ENCODE measurements at regions not wholly inside any gene's neighbourhood (a gene's known extent, or its start where the extent isn't known, plus 50 kb on each side); places are given as distances from the start of the nearest gene placed in this dataset.
A peak's percentile ranks its signal among the peaks of the same experiment; 100 is the strongest.

DNA sequence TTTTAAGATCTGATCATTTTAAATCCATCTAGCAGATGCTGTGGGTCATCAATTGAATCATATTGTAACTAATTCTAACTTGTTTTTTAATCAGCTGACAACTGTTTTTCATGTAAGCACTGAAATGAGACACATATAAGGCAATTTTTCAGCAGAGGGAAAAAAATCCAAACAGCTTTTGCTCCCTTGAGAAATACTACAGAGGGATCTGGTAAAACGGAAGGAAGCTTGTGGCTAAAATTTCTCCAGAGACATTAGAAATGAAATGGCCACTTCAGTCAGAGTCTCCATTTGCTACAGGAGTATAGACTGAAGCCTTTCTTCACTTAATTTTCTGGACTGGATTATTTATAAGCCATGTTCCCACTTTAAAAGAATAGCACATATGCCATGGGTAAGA is 385.9 kb downstream of the MAN2A1 start:
- DNase-seq (no peak), ATAC-seq (no peak)
- Mint-ChIP-seq H3K27me3 (no peaks in the 10 kb centered on the region), H3K36me3 (ENCODE audit: low read depth) (peaks cover 14% of the 10 kb centered on the region), H3K4me3 (no peak overlapping the region), H3K4me1 (peaks cover 10% of the 10 kb centered on the region), H3K27ac (no peak overlapping the region), H3K9me3 (peaks cover 37% of the 10 kb centered on the region)

GRCh38 chr5:110077147-110077546 is 387.4 kb downstream of the MAN2A1 start:
- peaks cover 10% of the 10 kb centered on the region for H3K4me1 Mint-ChIP-seq
- H3K27me3 Mint-ChIP-seq: no peaks in the 10 kb centered on the region
- peaks cover 25% of the 10 kb centered on the region for H3K9me3 Mint-ChIP-seq
- H3K4me3 Mint-ChIP-seq: no peak overlapping the region
- H3K27ac Mint-ChIP-seq: no peak overlapping the region
- DNase-seq: no peak
- H3K36me3 Mint-ChIP-seq (ENCODE audit: low read depth): peaks cover 12% of the 10 kb centered on the region
- ATAC-seq: no peak

GRCh38 chr5:110082194-110082593 is 392.5 kb downstream of the MAN2A1 start:
- H3K27me3 Mint-ChIP-seq: no peaks in the 10 kb centered on the region
- no peak overlapping the region for H3K4me3 Mint-ChIP-seq
- peaks cover 6% of the 10 kb centered on the region for H3K9me3 Mint-ChIP-seq
- peaks cover 31% of the 10 kb centered on the region for H3K4me1 Mint-ChIP-seq
- ATAC-seq: no peak
- H3K27ac Mint-ChIP-seq: no peak overlapping the region
- H3K36me3 Mint-ChIP-seq (ENCODE audit: low read depth): peaks cover 1% of the 10 kb centered on the region
- no peak for DNase-seq

GRCh38 chr5:110082863-110083262 is 393.1 kb downstream of the MAN2A1 start:
- ATAC-seq: no peak
- Mint-ChIP-seq H3K27me3 (no peaks in the 10 kb centered on the region), H3K4me3 (no peak overlapping the region), H3K27ac (no peak overlapping the region), H3K36me3 (ENCODE audit: low read depth) (no peaks in the 10 kb centered on the region), H3K9me3 (peaks cover 3% of the 10 kb centered on the region), H3K4me1 (peaks cover 32% of the 10 kb centered on the region)
- DNase-seq: no peak

- Mint-ChIP-seq H3K9me3 (peaks cover 3% of the 10 kb centered on the region), H3K4me3 (no peak overlapping the region), H3K36me3 (ENCODE audit: low read depth) (no peaks in the 10 kb centered on the region), H3K27ac (peak overlapping the region; percentile 60), H3K27me3 (no peaks in the 10 kb centered on the region), H3K4me1 (peaks cover 57% of the 10 kb centered on the region)
- ATAC-seq (no peak), DNase-seq (no peak)
Measured at GRCh38 chr5:110085826-110086225, 396.1 kb downstream of the MAN2A1 start.

DNA sequence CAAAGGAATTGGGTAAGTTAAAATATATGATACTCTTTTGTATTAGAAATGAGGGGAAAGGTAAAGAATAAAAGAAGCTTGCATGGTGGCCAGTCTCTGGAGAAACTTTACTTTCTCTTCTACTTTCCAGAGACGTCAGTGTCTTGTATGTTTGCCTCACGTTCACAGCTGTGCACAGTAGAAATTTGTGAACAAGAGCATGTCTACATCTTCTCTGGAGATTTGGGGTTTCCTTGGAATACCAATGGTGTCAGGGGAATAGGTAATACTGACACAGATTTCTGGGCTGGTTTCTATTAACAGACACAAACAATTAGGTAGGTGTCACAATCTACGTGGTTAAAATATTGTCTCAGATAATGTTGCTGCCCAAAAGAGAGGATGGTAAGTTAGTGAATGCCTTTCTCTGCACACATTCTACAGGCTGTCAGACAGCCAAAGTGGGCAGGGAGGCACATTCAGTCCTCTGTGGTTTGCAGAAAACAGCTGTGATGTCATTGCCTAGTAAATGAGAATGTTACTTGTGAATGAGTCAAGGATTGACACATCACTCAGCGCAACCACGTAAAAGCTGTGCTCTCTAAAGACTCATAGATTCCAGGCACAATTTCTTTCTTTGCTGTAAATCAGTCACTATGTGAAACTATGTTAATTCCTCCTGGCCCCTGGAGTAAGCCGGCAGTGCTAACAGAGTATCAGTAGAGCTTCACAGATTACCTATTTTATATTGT is 397.1 kb downstream of the MAN2A1 start:
- DNase-seq: peak; percentile 50
- peak; percentile 93 for ATAC-seq
- Mint-ChIP-seq H3K4me1 (peaks cover 64% of the 10 kb centered on the region), H3K9me3 (peaks cover 3% of the 10 kb centered on the region), H3K4me3 (peak overlapping the region; percentile 73), H3K36me3 (ENCODE audit: low read depth) (no peaks in the 10 kb centered on the region), H3K27me3 (no peaks in the 10 kb centered on the region), H3K27ac (peak overlapping the region; percentile 92)

- ATAC-seq: no peak
- no peak for DNase-seq
- peak overlapping the region; percentile 92 for H3K27ac Mint-ChIP-seq
- no peaks in the 10 kb centered on the region for H3K27me3 Mint-ChIP-seq
- peaks cover 64% of the 10 kb centered on the region for H3K4me1 Mint-ChIP-seq
- peak overlapping the region; percentile 70 for H3K4me3 Mint-ChIP-seq
- H3K36me3 Mint-ChIP-seq (ENCODE audit: low read depth): no peaks in the 10 kb centered on the region
- peaks cover 3% of the 10 kb centered on the region for H3K9me3 Mint-ChIP-seq
Measured at GRCh38 chr5:110087829-110088228, 398.1 kb downstream of the MAN2A1 start.

- DNase-seq: no peak
- peak; percentile 60 for ATAC-seq
- H3K36me3 Mint-ChIP-seq (ENCODE audit: low read depth): no peaks in the 10 kb centered on the region
- peak overlapping the region; percentile 92 for H3K27ac Mint-ChIP-seq
- peak overlapping the region; percentile 70 for H3K4me3 Mint-ChIP-seq
- peaks cover 3% of the 10 kb centered on the region for H3K9me3 Mint-ChIP-seq
- no peaks in the 10 kb centered on the region for H3K27me3 Mint-ChIP-seq
- peaks cover 64% of the 10 kb centered on the region for H3K4me1 Mint-ChIP-seq
Measured at GRCh38 chr5:110088676-110089436, 399.1 kb downstream of the MAN2A1 start.

- H3K27me3 Mint-ChIP-seq: no peaks in the 10 kb centered on the region
- no peaks in the 10 kb centered on the region for H3K36me3 Mint-ChIP-seq (ENCODE audit: low read depth)
- H3K9me3 Mint-ChIP-seq: no peaks in the 10 kb centered on the region
- DNase-seq (no peak), ATAC-seq (no peak)
- H3K4me3 Mint-ChIP-seq: no peak overlapping the region
- no peak overlapping the region for H3K27ac Mint-ChIP-seq
- peaks cover 38% of the 10 kb centered on the region for H3K4me1 Mint-ChIP-seq
Measured at GRCh38 chr5:110092955-110093785, 403.4 kb downstream of the MAN2A1 start.

GRCh38 chr5:110094109-110094508 is 404.4 kb downstream of the MAN2A1 start:
- DNase-seq (no peak), ATAC-seq (no peak)
- no peak overlapping the region for H3K27ac Mint-ChIP-seq
- no peaks in the 10 kb centered on the region for H3K36me3 Mint-ChIP-seq (ENCODE audit: low read depth)
- no peak overlapping the region for H3K4me3 Mint-ChIP-seq
- H3K4me1 Mint-ChIP-seq: peaks cover 29% of the 10 kb centered on the region
- no peaks in the 10 kb centered on the region for H3K27me3 Mint-ChIP-seq
- no peaks in the 10 kb centered on the region for H3K9me3 Mint-ChIP-seq

GRCh38 chr5:110094548-110094947 is 404.8 kb downstream of the MAN2A1 start:
- Mint-ChIP-seq H3K9me3 (no peaks in the 10 kb centered on the region), H3K4me1 (peaks cover 25% of the 10 kb centered on the region), H3K27ac (no peak overlapping the region), H3K27me3 (peaks cover 2% of the 10 kb centered on the region), H3K36me3 (ENCODE audit: low read depth) (no peaks in the 10 kb centered on the region), H3K4me3 (no peak overlapping the region)
- DNase-seq: no peak
- no peak for ATAC-seq

GRCh38 chr5:110096419-110096818 is 406.7 kb downstream of the MAN2A1 start:
- H3K36me3 Mint-ChIP-seq (ENCODE audit: low read depth): no peaks in the 10 kb centered on the region
- peaks cover 2% of the 10 kb centered on the region for H3K27me3 Mint-ChIP-seq
- ATAC-seq (peak; percentile 75), DNase-seq (no peak)
- H3K4me1 Mint-ChIP-seq: peaks cover 9% of the 10 kb centered on the region
- no peak overlapping the region for H3K27ac Mint-ChIP-seq
- no peaks in the 10 kb centered on the region for H3K9me3 Mint-ChIP-seq
- H3K4me3 Mint-ChIP-seq: no peak overlapping the region

- H3K4me3 Mint-ChIP-seq: no peak overlapping the region
- peaks cover 2% of the 10 kb centered on the region for H3K27me3 Mint-ChIP-seq
- no peak overlapping the region for H3K27ac Mint-ChIP-seq
- DNase-seq (no peak), ATAC-seq (no peak)
- H3K9me3 Mint-ChIP-seq: no peaks in the 10 kb centered on the region
- H3K36me3 Mint-ChIP-seq (ENCODE audit: low read depth): no peaks in the 10 kb centered on the region
- H3K4me1 Mint-ChIP-seq: peaks cover 18% of the 10 kb centered on the region
Measured at GRCh38 chr5:110099572-110099971, 409.8 kb downstream of the MAN2A1 start.

- Mint-ChIP-seq H3K4me1 (peaks cover 30% of the 10 kb centered on the region), H3K4me3 (no peak overlapping the region), H3K9me3 (no peaks in the 10 kb centered on the region), H3K27ac (no peak overlapping the region), H3K36me3 (ENCODE audit: low read depth) (no peaks in the 10 kb centered on the region), H3K27me3 (peaks cover 2% of the 10 kb centered on the region)
- ATAC-seq (no peak), DNase-seq (no peak)
Measured at GRCh38 chr5:110103081-110103480, 413.4 kb downstream of the MAN2A1 start.

Measured in activated naive CD8-positive, alpha-beta T cell treated with anti-CD3 and anti-CD28 coated beads, Interleukin-2, amount 50 U/mL, for 24 hours (primary cell).